ENCODE measurements at regions not wholly inside any gene's neighbourhood (a gene's known extent, or its start where the extent isn't known, plus 50 kb on each side); places are given as distances from the start of the nearest gene placed in this dataset.
A peak's percentile ranks its signal among the peaks of the same experiment; 100 is the strongest.

DNA sequence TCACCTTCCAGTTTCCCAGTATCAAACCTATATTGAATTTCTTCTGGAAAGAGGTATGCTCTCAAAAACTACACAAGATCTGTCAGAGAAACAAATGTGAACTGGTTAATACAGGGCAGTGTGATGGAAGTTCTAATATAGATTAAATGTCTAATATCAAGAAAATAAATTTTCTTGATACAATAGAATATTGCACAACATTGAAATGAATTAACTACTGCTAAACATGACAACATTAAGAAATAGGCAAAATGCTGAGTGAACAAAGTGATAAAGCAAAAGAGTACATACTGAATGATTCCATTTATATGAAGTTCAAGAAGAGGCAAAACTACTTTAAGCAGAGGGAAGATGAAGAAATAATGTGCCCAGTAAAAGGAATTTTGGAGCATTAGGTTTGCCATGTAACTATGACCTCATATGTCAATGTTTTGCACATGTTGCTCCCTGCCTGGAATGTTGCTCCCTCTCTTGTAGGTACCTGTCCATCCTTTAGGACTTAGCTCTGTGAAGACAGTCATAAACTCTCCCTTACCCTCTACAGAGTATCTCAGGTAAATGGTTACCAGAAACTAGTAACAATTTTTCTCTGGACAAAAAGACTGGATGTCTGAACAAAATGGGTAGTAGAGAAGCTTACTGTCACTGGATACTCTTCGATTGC lies 339.0 kb downstream of the RAD51AP2 start:
- DNase-seq (ENCODE audit: low read depth), result peak; percentile 59

DNA sequence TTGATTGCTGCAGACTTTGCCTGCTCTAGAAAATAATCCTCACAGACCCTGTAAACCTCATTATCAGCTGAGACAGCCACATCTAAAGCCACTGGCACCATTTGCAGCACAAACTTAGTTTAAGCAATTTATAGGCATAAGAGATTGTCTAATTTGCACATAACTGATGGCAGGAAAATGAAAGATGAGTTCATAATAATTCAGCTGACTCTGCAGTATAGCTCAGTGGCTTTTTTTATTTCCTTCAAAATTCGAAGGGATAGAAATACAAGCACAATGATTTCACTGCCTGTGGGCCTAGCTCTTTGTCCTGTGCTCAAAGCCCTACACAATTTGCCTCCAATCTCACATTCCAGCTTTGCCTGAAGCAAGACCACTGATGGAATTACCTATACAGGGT lies 341.2 kb downstream of the RAD51AP2 start:
- no peak for FAIRE-seq
- H3K4me3 ChIP-seq (ENCODE audit: low read depth, low read length), result no peak overlapping the region
- TF ChIP-seq, protein P1, sequence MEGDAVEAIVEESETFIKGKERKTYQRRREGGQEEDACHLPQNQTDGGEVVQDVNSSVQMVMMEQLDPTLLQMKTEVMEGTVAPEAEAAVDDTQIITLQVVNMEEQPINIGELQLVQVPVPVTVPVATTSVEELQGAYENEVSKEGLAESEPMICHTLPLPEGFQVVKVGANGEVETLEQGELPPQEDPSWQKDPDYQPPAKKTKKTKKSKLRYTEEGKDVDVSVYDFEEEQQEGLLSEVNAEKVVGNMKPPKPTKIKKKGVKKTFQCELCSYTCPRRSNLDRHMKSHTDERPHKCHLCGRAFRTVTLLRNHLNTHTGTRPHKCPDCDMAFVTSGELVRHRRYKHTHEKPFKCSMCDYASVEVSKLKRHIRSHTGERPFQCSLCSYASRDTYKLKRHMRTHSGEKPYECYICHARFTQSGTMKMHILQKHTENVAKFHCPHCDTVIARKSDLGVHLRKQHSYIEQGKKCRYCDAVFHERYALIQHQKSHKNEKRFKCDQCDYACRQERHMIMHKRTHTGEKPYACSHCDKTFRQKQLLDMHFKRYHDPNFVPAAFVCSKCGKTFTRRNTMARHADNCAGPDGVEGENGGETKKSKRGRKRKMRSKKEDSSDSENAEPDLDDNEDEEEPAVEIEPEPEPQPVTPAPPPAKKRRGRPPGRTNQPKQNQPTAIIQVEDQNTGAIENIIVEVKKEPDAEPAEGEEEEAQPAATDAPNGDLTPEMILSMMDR (IDR thresholded peaks at IDR 0.05; ENCODE audit: insufficient read depth, low read length, severe bottlenecking), result no peak
- no peak for DNase-seq (ENCODE audit: low read depth)
- H3K36me3 ChIP-seq (ENCODE audit: control insufficient read depth, insufficient read depth, low read length), result no peaks in the 10 kb centered on the region
- H3K27me3 ChIP-seq (ENCODE audit: control insufficient read depth, insufficient read depth, low read length), result no peaks in the 10 kb centered on the region

More for the DNA sequence above, 339.0 kb downstream of the RAD51AP2 start:
- Histone ChIP-seq H3K36me3 (ENCODE audit: control insufficient read depth, insufficient read depth, low read length) (no peaks in the 10 kb centered on the region), H3K4me3 (ENCODE audit: low read depth, low read length) (no peak overlapping the region), H3K27me3 (ENCODE audit: control insufficient read depth, insufficient read depth, low read length) (no peaks in the 10 kb centered on the region)
- TF ChIP-seq, protein P1 (IDR thresholded peaks at IDR 0.05; ENCODE audit: insufficient read depth, low read length, severe bottlenecking), result no peak
- FAIRE-seq, result no peak

DNA sequence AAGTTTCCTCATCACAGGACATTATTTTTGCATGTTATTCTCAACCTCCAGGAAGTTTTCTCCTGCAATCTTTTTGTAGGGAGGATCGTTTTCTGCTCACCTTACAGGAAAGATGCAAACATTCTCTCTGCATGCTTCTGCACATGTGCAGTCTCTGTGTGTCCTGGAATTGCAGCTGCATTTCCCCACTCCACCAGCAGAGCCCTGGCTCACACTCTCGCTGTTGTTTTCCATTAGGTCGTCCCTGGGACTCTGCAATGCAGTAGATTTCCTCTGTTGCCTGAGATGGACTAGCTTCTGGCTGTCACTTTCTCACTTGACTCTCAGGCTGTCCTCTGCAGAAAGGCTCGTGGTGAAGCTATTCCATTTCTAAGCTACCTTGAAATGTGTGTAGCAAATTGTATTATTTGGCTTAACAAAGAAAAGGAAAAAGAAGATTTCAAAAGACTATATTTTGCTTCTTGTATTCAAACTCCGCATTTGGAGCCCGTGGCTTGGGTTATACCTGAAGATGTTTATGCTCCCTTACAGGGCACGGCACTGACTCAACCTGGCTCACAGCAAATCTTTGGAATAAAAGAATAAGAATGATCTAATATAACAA lies 346.7 kb downstream of the RAD51AP2 start:
- FAIRE-seq (no peak), DNase-seq (ENCODE audit: low read depth) (peak; percentile 51)
- Histone ChIP-seq H3K4me3 (ENCODE audit: low read depth, low read length) (no peak overlapping the region), H3K36me3 (ENCODE audit: control insufficient read depth, insufficient read depth, low read length) (no peaks in the 10 kb centered on the region), H3K27me3 (ENCODE audit: control insufficient read depth, insufficient read depth, low read length) (no peaks in the 10 kb centered on the region)
- TF ChIP-seq, protein P1 (IDR thresholded peaks at IDR 0.05; ENCODE audit: insufficient read depth, low read length, severe bottlenecking), result peak; percentile 85

DNA sequence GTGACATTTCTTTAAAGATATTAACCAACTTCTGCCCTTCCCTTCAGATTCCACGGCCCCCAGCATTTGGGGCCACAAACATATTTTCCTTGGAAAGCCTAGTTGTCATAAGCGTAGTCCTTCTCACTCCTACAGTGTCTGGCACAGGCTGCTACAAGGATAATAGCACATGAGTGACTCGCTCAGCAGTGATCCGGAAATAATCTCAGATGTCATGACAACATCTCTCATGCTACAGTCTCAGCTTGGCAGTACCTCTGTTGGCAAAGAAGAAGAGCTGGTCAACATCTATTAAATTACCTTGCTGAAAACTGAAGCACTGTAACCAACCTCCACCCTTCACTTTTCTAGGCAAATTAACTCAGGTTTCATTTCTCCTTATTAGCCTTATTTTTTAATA lies 351.7 kb downstream of the RAD51AP2 start:
- no peaks in the 10 kb centered on the region for H3K36me3 ChIP-seq (ENCODE audit: control insufficient read depth, insufficient read depth, low read length)
- peak; percentile 60 for DNase-seq (ENCODE audit: low read depth)
- no peak for FAIRE-seq
- TF ChIP-seq, protein P1 (IDR thresholded peaks at IDR 0.05; ENCODE audit: insufficient read depth, low read length, severe bottlenecking), result no peak
- H3K4me3 ChIP-seq (ENCODE audit: low read depth, low read length), result no peak overlapping the region
- H3K27me3 ChIP-seq (ENCODE audit: control insufficient read depth, insufficient read depth, low read length), result no peaks in the 10 kb centered on the region

DNA sequence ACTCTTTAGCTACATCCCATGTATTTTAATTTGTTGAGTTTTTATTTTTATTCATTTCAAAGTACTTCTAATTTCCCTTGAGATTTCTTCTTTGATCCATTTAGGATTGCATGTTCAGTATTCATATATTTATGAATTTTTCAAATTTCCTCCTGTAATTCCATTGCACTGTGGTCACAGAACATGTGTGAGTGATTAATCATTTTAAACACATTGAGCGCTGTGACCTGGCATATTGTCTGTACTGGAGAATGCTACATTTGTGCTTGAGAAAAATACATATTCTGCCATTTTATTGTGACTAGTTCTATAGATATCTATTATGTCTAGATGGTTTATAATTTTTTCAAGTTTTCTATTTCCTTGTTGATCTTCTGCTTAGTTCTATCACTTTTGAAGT lies 353.7 kb downstream of the RAD51AP2 start:
- Histone ChIP-seq H3K36me3 (ENCODE audit: control insufficient read depth, insufficient read depth, low read length) (no peaks in the 10 kb centered on the region), H3K27me3 (ENCODE audit: control insufficient read depth, insufficient read depth, low read length) (no peaks in the 10 kb centered on the region), H3K4me3 (ENCODE audit: low read depth, low read length) (no peak overlapping the region)
- TF ChIP-seq, protein P1 (IDR thresholded peaks at IDR 0.05; ENCODE audit: insufficient read depth, low read length, severe bottlenecking), result no peak
- DNase-seq (ENCODE audit: low read depth), result peak; percentile 28
- FAIRE-seq, result no peak

Measured in bronchial epithelial cell (primary cell).